ENCODE measurements at regions not wholly inside any gene's neighbourhood (a gene's known extent, or its start where the extent isn't known, plus 50 kb on each side); places are given as distances from the start of the nearest gene placed in this dataset.

- POLR2A ChIA-PET, result no interaction called here
- DNase-seq (ENCODE audit: extremely low read depth in 1 of 4, low spot score in 3 of 4) (no peak), ATAC-seq (no peak), FAIRE-seq (no peak)
- BruUV-seq (replicated peaks), result no TSS peak
- Histone ChIP-seq H3K9me1 (ENCODE audit: control insufficient read depth, insufficient read depth, low read length) (no peaks in the 10 kb centered on the region), H3K36me3 (ENCODE audit: control insufficient read depth, insufficient read depth, low read length) (no peaks in the 10 kb centered on the region), H3K27ac (ENCODE audit: extremely low read depth, low read depth, low read length) (no peak overlapping the region), H3K79me2 (ENCODE audit: control insufficient read depth, insufficient read depth, low read length) (no peaks in the 10 kb centered on the region), H2AFZ (ENCODE audit: low read depth, low read length) (no peak overlapping the region), H3K4me2 (ENCODE audit: insufficient read depth, low read length) (no peak overlapping the region), H3K4me1 (replicated peaks in 1 of 2; ENCODE audit: control insufficient read depth in 2 of 2, insufficient read depth in 2 of 2, low read length in 2 of 2) (no peaks in the 10 kb centered on the region), H3K4me3 (no peak overlapping the region), H3K9ac (ENCODE audit: insufficient read depth in 1 of 2, low read depth in 2 of 2, low read length in 2 of 2) (no peak overlapping the region), H4K20me1 (replicated peaks; ENCODE audit: control insufficient read depth, insufficient read depth, low read length) (no peaks in the 10 kb centered on the region), H3K9me3 (replicated peaks; ENCODE audit: control insufficient read depth, insufficient read depth, low read depth, low read length) (no peaks in the 10 kb centered on the region), H3K27me3 (ENCODE audit: control insufficient read depth in 2 of 2, insufficient read depth in 2 of 2, low read length in 2 of 2) (no peaks in the 10 kb centered on the region)
- in situ Hi-C loops (cut with MboI) (no loop called here), intact Hi-C loops (cut with micrococcal nuclease) (no loop called here)
- CTCF ChIA-PET (ENCODE audit: low intra/inter-chr PET ratio), result no interaction called here
- 0% methylated on average over 4 of the region's 4 CpGs for WGBS (ENCODE audit: insufficient coverage, low coverage, missing lambda C conversion rate)
- TF ChIP-seq, protein P1, sequence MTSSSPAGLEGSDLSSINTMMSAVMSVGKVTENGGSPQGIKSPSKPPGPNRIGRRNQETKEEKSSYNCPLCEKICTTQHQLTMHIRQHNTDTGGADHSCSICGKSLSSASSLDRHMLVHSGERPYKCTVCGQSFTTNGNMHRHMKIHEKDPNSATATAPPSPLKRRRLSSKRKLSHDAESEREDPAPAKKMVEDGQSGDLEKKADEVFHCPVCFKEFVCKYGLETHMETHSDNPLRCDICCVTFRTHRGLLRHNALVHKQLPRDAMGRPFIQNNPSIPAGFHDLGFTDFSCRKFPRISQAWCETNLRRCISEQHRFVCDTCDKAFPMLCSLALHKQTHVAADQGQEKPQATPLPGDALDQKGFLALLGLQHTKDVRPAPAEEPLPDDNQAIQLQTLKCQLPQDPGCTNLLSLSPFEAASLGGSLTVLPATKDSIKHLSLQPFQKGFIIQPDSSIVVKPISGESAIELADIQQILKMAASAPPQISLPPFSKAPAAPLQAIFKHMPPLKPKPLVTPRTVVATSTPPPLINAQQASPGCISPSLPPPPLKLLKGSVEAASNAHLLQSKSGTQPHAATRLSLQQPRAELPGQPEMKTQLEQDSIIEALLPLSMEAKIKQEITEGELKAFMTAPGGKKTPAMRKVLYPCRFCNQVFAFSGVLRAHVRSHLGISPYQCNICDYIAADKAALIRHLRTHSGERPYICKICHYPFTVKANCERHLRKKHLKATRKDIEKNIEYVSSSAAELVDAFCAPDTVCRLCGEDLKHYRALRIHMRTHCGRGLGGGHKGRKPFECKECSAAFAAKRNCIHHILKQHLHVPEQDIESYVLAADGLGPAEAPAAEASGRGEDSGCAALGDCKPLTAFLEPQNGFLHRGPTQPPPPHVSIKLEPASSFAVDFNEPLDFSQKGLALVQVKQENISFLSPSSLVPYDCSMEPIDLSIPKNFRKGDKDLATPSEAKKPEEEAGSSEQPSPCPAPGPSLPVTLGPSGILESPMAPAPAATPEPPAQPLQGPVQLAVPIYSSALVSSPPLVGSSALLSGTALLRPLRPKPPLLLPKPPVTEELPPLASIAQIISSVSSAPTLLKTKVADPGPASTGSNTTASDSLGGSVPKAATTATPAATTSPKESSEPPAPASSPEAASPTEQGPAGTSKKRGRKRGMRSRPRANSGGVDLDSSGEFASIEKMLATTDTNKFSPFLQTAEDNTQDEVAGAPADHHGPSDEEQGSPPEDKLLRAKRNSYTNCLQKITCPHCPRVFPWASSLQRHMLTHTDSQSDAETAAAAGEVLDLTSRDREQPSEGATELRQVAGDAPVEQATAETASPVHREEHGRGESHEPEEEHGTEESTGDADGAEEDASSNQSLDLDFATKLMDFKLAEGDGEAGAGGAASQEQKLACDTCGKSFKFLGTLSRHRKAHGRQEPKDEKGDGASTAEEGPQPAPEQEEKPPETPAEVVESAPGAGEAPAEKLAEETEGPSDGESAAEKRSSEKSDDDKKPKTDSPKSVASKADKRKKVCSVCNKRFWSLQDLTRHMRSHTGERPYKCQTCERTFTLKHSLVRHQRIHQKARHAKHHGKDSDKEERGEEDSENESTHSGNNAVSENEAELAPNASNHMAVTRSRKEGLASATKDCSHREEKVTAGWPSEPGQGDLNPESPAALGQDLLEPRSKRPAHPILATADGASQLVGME (CRISPR knock-in tag; IDR thresholded peaks at IDR 0.05), result no peak
- no peak for TF ChIP-seq BDP1 (IDR thresholded peaks at IDR 0.05; ENCODE audit: insufficient read depth, insufficient read length)
- TF ChIP-seq IFI16 (CRISPR knock-in tag; IDR thresholded peaks at IDR 0.05), result no peak
- TF ChIP-seq ZFP1 (CRISPR knock-in tag; IDR thresholded peaks at IDR 0.05), result no peak
- TF ChIP-seq ZNF589 (CRISPR knock-in tag; IDR thresholded peaks at IDR 0.05; ENCODE audit: low read depth), result no peak
- no peak for TF ChIP-seq RNF219 (CRISPR knock-in tag; IDR thresholded peaks at IDR 0.05)
- TF ChIP-seq SP2 (IDR thresholded peaks at IDR 0.05; ENCODE audit: extremely low read depth, low read depth, low read length, poor library complexity, severe bottlenecking), result no peak
- TF ChIP-seq HNRNPH1 (optimal IDR thresholded peaks at IDR 0.05; ENCODE audit: low read depth, low read length), result no peak
- no peak for TF ChIP-seq ETV1 (tag; conservative IDR thresholded peaks at IDR 0.05; ENCODE audit: low read depth)
- TF ChIP-seq KAT2B (IDR thresholded peaks at IDR 0.05; ENCODE audit: low read depth, low read length), result no peak
These were observed 365.4 kb upstream of the RGPD4 start for GRCh38 chr2:107461301-107461700.

Data from K562 (cell line).